HUDEP-2 (cell line): ENCODE measurements at regions not wholly inside any gene's neighbourhood (a gene's known extent, or its start where the extent isn't known, plus 50 kb on each side); places are given as distances from the start of the nearest gene placed in this dataset.

Source experiments
- DNase-seq, 76 experiments: peaks; one replicate each; lab custom pipeline; 2025; ENCODE audit not compliant: unreplicated experiment in 76 of 76; lab: John Stamatoyannopoulos, UW

- DNase-seq = no peak
Observed at GRCh38 chr3:3579658-3580057, 219.6 kb upstream of the LRRN1 start.

GRCh38 chr3:3578718-3579117, 220.5 kb upstream of the LRRN1 start:
- DNase-seq = no peak

GRCh38 chr3:3577823-3578222, 221.4 kb upstream of the LRRN1 start:
- DNase-seq = no peak

- DNase-seq = no peak
Observed at GRCh38 chr3:3573341-3573740, 225.9 kb upstream of the LRRN1 start.

- no peak for DNase-seq
Observed at GRCh38 chr3:3560591-3561311, 238.5 kb upstream of the LRRN1 start.

- no peak for DNase-seq
Observed at GRCh38 chr3:3559786-3560185, 239.4 kb upstream of the LRRN1 start.

- DNase-seq = no peak
Observed at GRCh38 chr3:3556078-3556477, 243.2 kb upstream of the LRRN1 start.

- DNase-seq = no peak
Observed at GRCh38 chr3:3553236-3553635, 246.0 kb upstream of the LRRN1 start.

- DNase-seq = no peak
Observed at GRCh38 chr3:3552761-3553160, 246.5 kb upstream of the LRRN1 start.

- DNase-seq = no peak
Observed at GRCh38 chr3:3551981-3552380, 247.2 kb upstream of the LRRN1 start.

- DNase-seq = no peak
Observed at GRCh38 chr3:3545360-3545759, 253.9 kb upstream of the LRRN1 start.

GRCh38 chr3:3538451-3538850, 260.8 kb upstream of the LRRN1 start:
- DNase-seq = no peak

GRCh38 chr3:3532508-3532907, 266.7 kb upstream of the LRRN1 start:
- DNase-seq = no peak

- no peak for DNase-seq
Observed at GRCh38 chr3:3531476-3531875, 267.8 kb upstream of the LRRN1 start.

GRCh38 chr3:3519266-3519665, 280.0 kb upstream of the LRRN1 start:
- no peak for DNase-seq

GRCh38 chr3:3516996-3517395, 282.2 kb upstream of the LRRN1 start:
- no peak for DNase-seq

GRCh38 chr3:3516384-3516783, 282.8 kb upstream of the LRRN1 start:
- no peak for DNase-seq

GRCh38 chr3:3509665-3510064, 289.6 kb upstream of the LRRN1 start:
- no peak for DNase-seq

- no peak for DNase-seq
Observed at GRCh38 chr3:3504686-3505085, 294.5 kb upstream of the LRRN1 start.

- DNase-seq = no peak
Observed at GRCh38 chr3:3503411-3503810, 295.8 kb upstream of the LRRN1 start.

- no peak for DNase-seq
Observed at GRCh38 chr3:3499987-3500386, 299.2 kb upstream of the LRRN1 start.

- no peak for DNase-seq
Observed at GRCh38 chr3:3499012-3499562, 300.1 kb upstream of the LRRN1 start.

GRCh38 chr3:3495611-3496010, 303.6 kb upstream of the LRRN1 start:
- DNase-seq = no peak
